DND-41 (cell line): ENCODE measurements at regions not wholly inside any gene's neighbourhood (a gene's known extent, or its start where the extent isn't known, plus 50 kb on each side); places are given as distances from the start of the nearest gene placed in this dataset.

Experiments
- EZH2 ChIP-seq: IDR thresholded peaks from 3 replicates; pipeline ENCODE4 v1.6.1; 2012; ENCODE audit warnings: borderline replicate concordance, low read depth, mild to moderate bottlenecking, moderate library complexity, low read length, inconsistent platforms; ENCODE audit not compliant: severe bottlenecking
- TF ChIP-seq, protein P1 (sequence below): IDR thresholded peaks from 2 replicates; pipeline ENCODE4 v1.5.1; 2012; ENCODE audit warnings: borderline replicate concordance, low read length, moderate library complexity, mild to moderate bottlenecking; ENCODE audit not compliant: poor library complexity, severe bottlenecking; ENCODE audit errors: extremely low read depth

- TF ChIP-seq, protein P1, sequence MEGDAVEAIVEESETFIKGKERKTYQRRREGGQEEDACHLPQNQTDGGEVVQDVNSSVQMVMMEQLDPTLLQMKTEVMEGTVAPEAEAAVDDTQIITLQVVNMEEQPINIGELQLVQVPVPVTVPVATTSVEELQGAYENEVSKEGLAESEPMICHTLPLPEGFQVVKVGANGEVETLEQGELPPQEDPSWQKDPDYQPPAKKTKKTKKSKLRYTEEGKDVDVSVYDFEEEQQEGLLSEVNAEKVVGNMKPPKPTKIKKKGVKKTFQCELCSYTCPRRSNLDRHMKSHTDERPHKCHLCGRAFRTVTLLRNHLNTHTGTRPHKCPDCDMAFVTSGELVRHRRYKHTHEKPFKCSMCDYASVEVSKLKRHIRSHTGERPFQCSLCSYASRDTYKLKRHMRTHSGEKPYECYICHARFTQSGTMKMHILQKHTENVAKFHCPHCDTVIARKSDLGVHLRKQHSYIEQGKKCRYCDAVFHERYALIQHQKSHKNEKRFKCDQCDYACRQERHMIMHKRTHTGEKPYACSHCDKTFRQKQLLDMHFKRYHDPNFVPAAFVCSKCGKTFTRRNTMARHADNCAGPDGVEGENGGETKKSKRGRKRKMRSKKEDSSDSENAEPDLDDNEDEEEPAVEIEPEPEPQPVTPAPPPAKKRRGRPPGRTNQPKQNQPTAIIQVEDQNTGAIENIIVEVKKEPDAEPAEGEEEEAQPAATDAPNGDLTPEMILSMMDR = no peak
- no peak for TF ChIP-seq EZH2
These were observed 404.1 kb upstream of the ACVR2A start for GRCh38 chr2:147440734-147441133.
